OCI-LY7 (cell line): ENCODE measurements at regions not wholly inside any gene's neighbourhood (a gene's known extent, or its start where the extent isn't known, plus 50 kb on each side); places are given as distances from the start of the nearest gene placed in this dataset.

Experiments used
- BruUV-seq: library from RNA; stranded (reverse); fragments of 400-500 nt; replicated peaks from 2 replicates; lab custom pipeline; 2021; lab: Mats Ljungman, UMichigan
- CTCF ChIA-PET: fragments of 300-600 bp; sonication (Branson Sonifier 250); formaldehyde crosslinking; loops from one replicate; lab custom pipeline; 2022; ENCODE audit warnings: antibody characterized with exemption; ENCODE audit not compliant: unreplicated experiment; lab: Charles Lee
- POLR2A ChIA-PET: fragments of 300-600 bp; sonication (Branson Sonifier 250); formaldehyde crosslinking; loops from one replicate; lab custom pipeline; 2022; ENCODE audit warnings: antibody characterized with exemption; lab: Charles Lee
- DNase-seq: peaks from one replicate; pipeline ENCODE4 v3.0.0-alpha.2; 2015; ENCODE audit warnings: low spot score
- H2AFZ ChIP-seq: fragments of 200-600 bp; sonication (generic), shearing (Covaris generic); 2 replicates; pipeline ENCODE4 v1.6.1; 2014; ENCODE audit warnings: mild to moderate bottlenecking, antibody characterized with exemption, low read length, moderate library complexity
- H3K27ac ChIP-seq: fragments of 200-600 bp; sonication (generic); 2 replicates; pipeline ENCODE4 v1.5.1; 2014; ENCODE audit warnings: mixed run types, low read depth, mild to moderate bottlenecking, moderate library complexity, low read length, inconsistent platforms; ENCODE audit not compliant: poor library complexity, severe bottlenecking
- H3K36me3 ChIP-seq: fragments of 200-600 bp; sonication (generic); 2 replicates; pipeline ENCODE4 v1.6.1; 2014; ENCODE audit warnings: mild to moderate bottlenecking, antibody characterized with exemption, low read length, moderate library complexity, mixed read lengths; ENCODE audit not compliant: insufficient read depth
- H3K4me1 ChIP-seq: fragments of 200-600 bp; sonication (generic); 2 replicates; pipeline ENCODE4 v1.5.1; 2014; ENCODE audit warnings: mild to moderate bottlenecking, low read length; ENCODE audit not compliant: insufficient read depth, poor library complexity, severe bottlenecking
- H3K4me2 ChIP-seq: fragments of 200-600 bp; sonication (generic); 2 replicates; pipeline ENCODE4 v1.6.1; 2014; ENCODE audit warnings: mild to moderate bottlenecking, low read length
- H3K4me3 ChIP-seq: fragments of 200-600 bp; sonication (generic); 2 replicates; pipeline ENCODE4 v1.5.1; 2014; ENCODE audit warnings: mild to moderate bottlenecking, low read depth, low read length; ENCODE audit not compliant: poor library complexity, severe bottlenecking
- H3K79me2 ChIP-seq: fragments of 200-600 bp; sonication (generic); 2 replicates; pipeline ENCODE4 v1.6.1; 2016; ENCODE audit warnings: low read depth, mild to moderate bottlenecking, low read length, moderate library complexity, mixed read lengths; ENCODE audit not compliant: insufficient read depth
- H3K9me2 ChIP-seq: fragments of 200-600 bp; sonication (generic); 2 replicates; pipeline ENCODE4 v1.6.1; 2016; ENCODE audit warnings: mild to moderate bottlenecking, low read length, mixed read lengths; ENCODE audit not compliant: insufficient read depth
- H3K9me3 ChIP-seq: fragments of 200-600 bp; sonication (generic); 2 replicates; pipeline ENCODE4 v1.6.1; 2014; ENCODE audit warnings: mild to moderate bottlenecking, mixed run types, low read length, mixed read lengths
- H4K20me1 ChIP-seq: fragments of 200-600 bp; sonication (generic); 2 replicates; pipeline ENCODE4 v1.6.1; 2014; ENCODE audit warnings: mild to moderate bottlenecking, antibody characterized with exemption, low read length, moderate library complexity, mixed read lengths; ENCODE audit not compliant: insufficient read depth
- CTCF ChIP-seq: fragments of 200-600 bp; sonication (generic); conservative IDR thresholded peaks from 2 replicates; pipeline ENCODE4 v1.5.1; 2014; ENCODE audit warnings: mild to moderate bottlenecking, antibody characterized with exemption, low read length, moderate library complexity, mixed read lengths
- EZH2phosphoT487 ChIP-seq: fragments of 200-600 bp; sonication (generic); IDR thresholded peaks from 2 replicates; pipeline ENCODE4 v1.6.1; 2018; ENCODE audit warnings: low read depth, borderline replicate concordance, mild to moderate bottlenecking, mixed run types, antibody characterized with exemption, low read length, moderate library complexity, mixed read lengths
- intact Hi-C: fragments of 100-400 bp; cut with micrococcal nuclease; formaldehyde crosslinking; loops from one replicate; pipeline ENCODE4 v1.10.0; 2022; ENCODE audit not compliant: unreplicated experiment

- no peaks in the 10 kb centered on the region for H3K79me2 ChIP-seq
- no peaks in the 10 kb centered on the region for H3K9me3 ChIP-seq
- H3K4me3 ChIP-seq = no peak overlapping the region
- H4K20me1 ChIP-seq = no peaks in the 10 kb centered on the region
- ChIA-PET CTCF (no interaction called here), POLR2A (interaction anchor here (0.6 to 0.9 kb wide), 3 partner anchors 9 to 81 kb away, joined by 3 to 8 read pairs (median 4); no protein-coding TSS in a partner anchor)
- no peaks in the 10 kb centered on the region for H3K9me2 ChIP-seq
- no peak for DNase-seq
- no peak overlapping the region for H3K4me2 ChIP-seq
- intact Hi-C loops = no loop called here
- no peak overlapping the region for H3K27ac ChIP-seq
- H2AFZ ChIP-seq = no peak overlapping the region
- H3K4me1 ChIP-seq = no peaks in the 10 kb centered on the region
- no peak for TF ChIP-seq CTCF
- TF ChIP-seq EZH2phosphoT487 = no peak
- H3K36me3 ChIP-seq = no peaks in the 10 kb centered on the region
- no TSS peak for BruUV-seq
These were observed 192.1 kb upstream of the CHST9 start for GRCh38 chr18:27377251-27377650.

GRCh38 chr18:27372386-27372785, 187.3 kb upstream of the CHST9 start:
- Histone ChIP-seq H3K79me2 (no peaks in the 10 kb centered on the region), H3K27ac (no peak overlapping the region), H3K9me3 (no peaks in the 10 kb centered on the region), H2AFZ (no peak overlapping the region), H3K4me2 (no peak overlapping the region), H3K4me1 (no peaks in the 10 kb centered on the region), H3K36me3 (no peaks in the 10 kb centered on the region), H4K20me1 (no peaks in the 10 kb centered on the region), H3K9me2 (no peaks in the 10 kb centered on the region), H3K4me3 (no peak overlapping the region)
- TF ChIP-seq CTCF = no peak
- intact Hi-C loops = no loop called here
- no peak for DNase-seq
- ChIA-PET POLR2A (interaction anchor here (1.4 kb wide), 1 partner anchor 17 kb away, joined by 3 read pairs; no protein-coding TSS in a partner anchor), CTCF (no interaction called here)
- no TSS peak for BruUV-seq

- no peak overlapping the region for H3K27ac ChIP-seq
- H3K9me3 ChIP-seq = no peaks in the 10 kb centered on the region
- H3K4me2 ChIP-seq = no peak overlapping the region
- BruUV-seq = no TSS peak
- no peaks in the 10 kb centered on the region for H3K4me1 ChIP-seq
- no peak overlapping the region for H3K4me3 ChIP-seq
- H2AFZ ChIP-seq = no peak overlapping the region
- POLR2A ChIA-PET = no interaction called here
- no peak for TF ChIP-seq EZH2phosphoT487
- no peak for TF ChIP-seq CTCF
- H3K36me3 ChIP-seq = no peaks in the 10 kb centered on the region
- no peaks in the 10 kb centered on the region for H4K20me1 ChIP-seq
- no peaks in the 10 kb centered on the region for H3K9me2 ChIP-seq
- CTCF ChIA-PET = no interaction called here
- DNase-seq = no peak
- no peaks in the 10 kb centered on the region for H3K79me2 ChIP-seq
- intact Hi-C loops = no loop called here
These were observed 181.6 kb upstream of the CHST9 start for GRCh38 chr18:27366665-27367064.
